LHCN-M2 (cell line): ENCODE measurements at regions not wholly inside any gene's neighbourhood (a gene's known extent, or its start where the extent isn't known, plus 50 kb on each side); places are given as distances from the start of the nearest gene placed in this dataset.
"Not testable (repeated sequence)": the region's sequence is repeated elsewhere in the genome, so short reads cannot be mapped to it uniquely, and the experiment has no call there.

Source experiments
- DNase-seq: peaks from one replicate; pipeline ENCODE4 v3.0.0-alpha.2; 2012; ENCODE audit warnings: low read depth

DNA sequence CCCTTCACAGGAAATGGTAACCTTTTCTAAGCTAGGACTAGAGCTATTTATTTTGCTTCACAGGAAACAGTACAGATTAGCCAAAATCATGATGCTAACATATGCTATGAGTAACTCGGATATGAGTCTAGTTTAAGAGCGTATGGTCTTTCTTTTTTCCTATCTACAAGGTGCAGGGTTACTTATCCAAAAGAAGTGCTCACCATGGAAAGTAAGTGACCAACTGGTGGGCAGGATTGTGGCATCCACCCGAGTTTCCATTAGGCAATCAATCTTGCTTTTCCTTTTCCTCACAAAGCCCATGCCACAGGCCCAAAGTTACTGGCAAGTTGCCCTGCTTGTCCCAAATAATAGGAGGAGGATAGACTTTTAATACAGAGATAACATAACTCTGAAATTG, 765.1 kb upstream of the POM121L12 start:
- peak; percentile 40 for DNase-seq

DNA sequence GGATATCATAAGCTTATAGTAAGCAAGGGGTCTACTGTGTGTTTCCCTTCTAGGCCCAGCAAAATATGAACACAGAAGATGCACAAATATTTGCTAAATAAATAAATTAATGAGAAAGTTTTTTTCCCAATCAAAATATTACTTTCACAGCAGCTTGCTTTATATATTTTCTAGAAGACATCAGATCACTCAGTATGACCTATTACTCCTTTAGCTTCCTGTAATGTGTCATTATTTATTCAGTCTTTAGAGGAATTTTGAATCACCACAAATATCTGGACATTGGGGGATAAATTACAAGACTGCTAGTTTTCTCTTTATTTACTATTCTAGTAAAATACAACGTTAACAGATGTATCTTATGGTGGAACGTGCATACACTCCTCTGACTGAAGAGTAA, 765.8 kb upstream of the POM121L12 start:
- peak; percentile 37 for DNase-seq

DNA sequence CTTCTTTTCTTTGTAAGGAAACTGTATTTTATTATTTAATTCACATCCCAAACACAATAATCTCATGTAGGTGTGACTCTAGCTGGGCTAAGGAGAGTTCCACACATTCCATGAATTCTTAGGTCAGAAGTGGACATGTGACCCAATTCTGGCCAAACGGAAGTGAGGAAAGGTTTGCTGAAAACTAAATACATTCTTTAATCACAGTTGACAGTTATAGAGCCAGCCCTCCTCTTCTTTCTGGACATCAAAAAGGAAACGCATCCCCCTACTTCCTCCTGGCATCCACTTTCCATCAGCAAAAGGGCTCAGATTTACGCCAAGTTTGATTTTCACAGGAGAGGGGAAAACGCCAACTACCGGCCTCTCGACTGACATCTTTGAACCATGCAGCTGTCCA, 774.4 kb upstream of the POM121L12 start:
- DNase-seq: peak; percentile 10

DNA sequence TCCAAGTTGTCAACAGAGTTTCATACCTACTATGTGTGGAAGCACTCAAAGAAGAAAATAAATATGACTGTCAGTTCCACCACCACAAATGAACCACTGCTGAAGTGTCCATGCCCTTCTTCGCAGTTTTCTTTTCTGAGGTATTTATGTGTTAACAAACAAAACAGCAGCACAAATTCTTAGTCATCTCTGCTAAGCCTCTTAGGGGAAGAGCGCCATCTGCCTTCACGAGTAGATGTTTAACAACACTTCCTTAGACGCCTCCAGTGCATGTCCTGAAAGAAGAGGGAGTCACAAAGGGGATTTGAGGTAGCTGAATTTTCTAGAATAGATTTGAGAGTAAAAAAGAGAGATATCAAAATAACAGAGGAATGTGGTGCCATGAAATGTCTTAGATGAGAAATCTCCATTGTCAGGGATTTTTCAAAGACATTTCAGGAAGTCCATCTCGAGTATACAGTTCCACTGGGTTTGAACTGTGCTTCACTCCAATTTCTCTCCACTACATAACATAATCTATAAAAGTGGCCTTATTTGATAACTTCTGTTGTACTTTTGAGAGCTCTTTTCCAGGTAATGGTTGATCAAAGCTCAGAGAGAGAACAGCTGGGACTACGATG, 775.3 kb upstream of the POM121L12 start:
- DNase-seq: peak; percentile 37

DNA sequence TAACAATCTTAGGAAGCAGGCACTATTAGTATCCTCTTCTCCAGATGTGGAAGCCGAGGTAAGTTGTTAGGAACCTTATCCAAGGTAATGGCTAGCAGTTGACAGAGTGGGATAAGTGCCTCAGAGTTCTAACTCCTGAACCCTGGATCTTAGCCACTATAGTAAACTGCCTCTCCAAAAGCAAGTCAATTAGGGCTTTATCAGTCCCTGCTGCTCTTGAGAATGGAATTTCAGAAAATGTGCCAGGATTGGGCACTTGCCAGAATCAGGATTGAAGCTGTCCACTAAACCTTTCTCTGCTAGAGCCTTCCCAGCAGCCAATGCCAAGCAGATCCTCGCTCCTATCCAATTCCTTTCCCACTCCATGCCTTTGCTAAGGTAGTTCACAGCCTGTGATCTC, 777.5 kb upstream of the POM121L12 start:
- no peak for DNase-seq

DNA sequence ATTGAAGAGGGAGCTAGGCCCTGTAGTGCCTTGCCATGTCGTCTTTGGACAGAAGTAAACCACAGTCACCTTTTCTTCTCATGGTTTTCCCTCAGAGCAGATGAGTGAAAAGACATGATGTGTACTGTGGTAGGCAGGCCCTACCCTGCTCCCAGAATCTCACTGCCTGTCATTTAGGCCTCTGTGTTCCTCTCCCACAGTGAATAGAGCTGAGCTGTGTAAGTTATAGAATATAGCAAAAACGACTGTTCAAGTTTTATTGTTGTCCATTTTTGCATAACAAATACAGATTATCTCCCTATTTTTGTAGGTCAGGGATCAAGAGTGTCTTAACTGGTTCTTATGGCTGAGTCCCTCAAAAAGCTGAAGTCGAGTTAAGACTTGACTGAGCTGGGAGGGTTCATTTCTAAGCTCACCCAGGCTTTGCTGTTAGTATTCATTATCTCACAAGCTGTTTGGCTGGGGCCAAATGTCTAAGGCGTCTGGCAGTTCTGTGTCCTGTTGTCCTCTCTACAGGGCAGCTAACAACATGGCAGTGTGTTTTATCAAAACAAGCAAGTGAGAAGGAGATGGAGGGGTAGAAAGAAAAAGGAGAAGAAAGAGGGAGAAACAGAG, 780.9 kb upstream of the POM121L12 start:
- no peak for DNase-seq

DNA sequence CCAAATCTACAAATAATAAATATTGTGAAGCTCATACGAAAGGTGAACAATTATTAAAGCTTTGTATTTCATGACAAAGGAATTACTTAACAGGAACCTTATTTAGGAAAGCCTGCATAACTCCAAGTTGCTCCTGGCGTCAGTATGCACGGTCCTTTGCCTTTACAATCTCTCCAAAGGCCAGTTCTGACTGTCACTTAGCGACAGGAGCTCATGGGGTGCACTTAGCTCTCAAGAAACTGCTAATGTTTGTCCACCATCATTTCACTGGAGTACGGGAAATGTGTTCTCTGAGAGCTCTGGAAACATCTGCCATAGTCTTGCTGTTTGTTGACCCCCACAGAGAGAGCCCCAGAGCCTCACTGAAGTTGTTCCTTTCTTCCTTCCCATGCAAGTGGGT, 781.5 kb upstream of the POM121L12 start:
- DNase-seq: no peak

DNA sequence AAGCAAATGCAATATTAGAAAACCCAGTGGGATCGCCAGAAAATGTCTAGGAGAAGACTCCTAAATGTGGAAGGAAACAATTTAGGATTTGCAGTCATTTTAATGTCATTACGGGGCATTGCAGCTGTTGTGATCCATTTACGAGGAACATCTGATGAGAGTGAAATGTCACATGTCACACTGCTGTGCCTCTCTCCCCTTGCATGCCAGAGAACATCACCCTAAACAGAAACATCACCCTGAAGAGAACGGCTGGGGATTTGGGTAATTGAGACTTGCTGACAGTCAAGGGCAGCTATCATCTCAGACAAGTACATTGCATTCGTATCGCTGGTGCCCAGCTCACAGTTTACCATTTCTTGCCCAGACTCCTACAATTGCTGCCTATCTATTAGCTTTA, 785.7 kb upstream of the POM121L12 start:
- peak; percentile 29 for DNase-seq

DNA sequence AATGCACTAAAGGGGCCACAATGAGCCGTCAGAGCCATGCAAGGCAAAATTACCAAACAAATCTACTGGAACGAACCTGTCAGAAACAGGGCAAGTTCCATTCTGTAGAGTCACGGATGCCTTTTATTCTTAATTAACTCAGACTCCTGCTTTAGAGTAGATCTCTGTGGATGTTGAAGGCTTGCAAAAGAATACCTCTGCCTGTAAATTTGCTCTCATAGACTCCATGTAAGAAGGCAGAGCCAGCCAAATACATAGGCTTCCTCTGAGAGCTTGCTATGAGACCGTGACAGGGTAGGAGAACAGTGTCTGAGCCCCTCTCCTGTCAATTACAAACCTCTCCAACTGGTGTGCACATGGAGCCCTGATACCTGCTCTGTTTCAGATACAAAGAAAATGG, 787.9 kb upstream of the POM121L12 start:
- DNase-seq: no peak

DNA sequence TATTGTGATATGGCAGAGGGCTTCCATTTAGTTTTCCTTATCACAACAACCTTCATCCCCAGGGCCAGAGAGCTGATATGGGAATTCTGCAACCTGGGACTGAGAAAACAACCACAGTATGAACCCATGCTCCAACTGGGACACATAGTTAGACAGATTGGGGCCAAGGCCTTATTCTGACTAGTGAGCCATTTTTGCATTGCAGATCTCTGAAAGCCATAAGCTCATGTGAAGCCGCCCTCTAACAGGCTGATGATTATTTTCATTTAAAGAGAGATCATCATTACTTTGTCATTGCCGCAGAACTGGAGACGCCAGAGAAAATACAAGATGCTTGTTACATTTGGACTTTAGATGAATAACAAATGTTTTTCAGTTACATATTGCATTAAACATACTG, 791.7 kb upstream of the POM121L12 start:
- DNase-seq: no peak

DNA sequence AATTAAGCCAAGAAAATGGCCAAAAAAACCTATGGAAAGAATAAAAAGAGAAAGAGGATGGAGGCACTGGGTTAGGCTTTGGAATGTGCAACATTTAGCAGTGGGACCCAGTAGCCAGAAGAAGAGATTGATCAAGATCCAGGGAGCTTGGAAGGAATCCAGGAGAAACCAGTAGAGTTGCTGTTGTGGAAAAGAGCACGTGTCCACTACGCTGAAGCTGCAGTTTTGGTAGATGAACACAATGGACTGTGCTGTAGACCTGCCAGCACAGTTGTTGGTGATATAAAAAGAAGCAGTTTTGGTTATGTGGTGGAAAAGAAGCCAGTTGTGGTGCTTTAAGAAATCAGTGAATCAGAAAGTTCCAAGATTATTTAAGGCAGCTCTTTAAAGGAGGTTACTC, 802.2 kb upstream of the POM121L12 start:
- no peak for DNase-seq

DNA sequence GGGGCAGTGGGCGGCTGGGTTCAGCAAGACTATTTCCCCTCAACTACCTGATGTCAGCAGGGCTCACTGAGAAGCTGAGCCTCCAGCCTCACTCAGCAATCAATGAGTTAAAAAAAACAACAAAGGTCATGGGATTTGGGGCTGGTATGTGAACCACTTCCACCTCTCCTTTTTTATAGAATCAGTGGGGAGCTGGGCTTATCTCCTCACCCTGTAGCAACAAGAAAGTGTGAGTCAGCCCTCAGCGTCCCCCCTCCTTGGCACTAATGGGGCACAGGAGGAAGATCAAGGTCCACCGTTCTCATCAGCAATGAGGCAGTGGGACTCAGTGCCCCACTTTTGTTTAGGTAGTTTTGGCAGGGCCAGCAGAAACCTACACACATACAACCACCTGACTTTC, 823.5 kb upstream of the POM121L12 start:
- DNase-seq: no peak

DNA sequence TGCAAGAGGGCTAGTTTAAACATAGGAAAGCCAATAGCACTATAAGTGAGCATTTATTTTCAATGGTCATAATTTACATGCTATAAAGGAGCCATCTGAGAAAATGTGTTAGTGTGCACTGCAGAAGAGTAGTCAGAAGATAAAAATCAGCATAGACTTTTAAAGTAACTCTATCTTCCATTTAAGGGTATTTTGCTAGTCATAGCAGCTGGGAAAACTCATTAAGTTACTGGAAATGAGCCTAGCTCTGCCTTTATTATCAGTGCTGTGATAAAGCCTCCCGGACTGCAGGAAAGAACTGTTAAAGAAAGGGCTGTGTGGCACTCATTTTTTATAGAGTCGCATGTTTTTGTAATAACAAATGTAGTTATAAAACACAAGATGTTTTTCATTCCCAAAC, 825.8 kb upstream of the POM121L12 start:
- no peak for DNase-seq

DNA sequence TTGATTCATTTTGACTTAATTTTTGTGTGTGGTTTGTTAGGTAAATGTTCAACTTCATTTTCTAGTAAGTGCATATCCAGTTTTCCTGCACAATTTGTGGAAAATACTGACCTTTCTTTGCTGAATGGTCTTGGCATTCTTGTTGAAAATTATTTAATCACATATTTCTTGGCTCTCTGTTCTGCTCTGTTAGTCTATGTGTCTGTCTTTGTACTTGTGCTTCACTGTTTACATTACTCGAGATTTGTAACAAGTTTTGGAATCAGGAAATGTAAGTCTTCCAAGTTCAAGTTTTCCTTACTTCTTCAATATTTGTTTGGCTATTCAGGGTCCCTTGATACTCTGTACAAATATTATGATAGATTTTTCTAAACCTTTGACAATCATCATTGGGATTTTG, 838.2 kb upstream of the POM121L12 start:
- no peak for DNase-seq

DNA sequence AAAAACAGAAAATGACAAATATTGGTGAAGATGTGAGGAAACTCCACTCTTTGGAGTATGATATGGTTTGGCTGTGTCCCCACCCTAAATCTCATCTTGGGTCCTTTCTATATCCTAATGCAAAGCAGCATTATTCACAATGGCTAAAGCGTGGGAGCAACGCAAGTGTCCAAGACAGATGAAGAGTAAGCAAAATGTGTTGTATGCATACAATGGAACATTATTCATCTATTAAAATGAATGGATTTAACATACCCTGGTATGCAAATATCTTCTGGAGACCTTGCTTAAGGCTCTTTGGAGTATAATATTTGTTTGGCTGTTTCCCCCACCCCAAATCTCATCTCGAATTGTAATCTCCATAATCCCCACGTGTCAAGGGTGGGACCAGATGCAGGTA, 839.8 kb upstream of the POM121L12 start:
- DNase-seq: no peak

DNA sequence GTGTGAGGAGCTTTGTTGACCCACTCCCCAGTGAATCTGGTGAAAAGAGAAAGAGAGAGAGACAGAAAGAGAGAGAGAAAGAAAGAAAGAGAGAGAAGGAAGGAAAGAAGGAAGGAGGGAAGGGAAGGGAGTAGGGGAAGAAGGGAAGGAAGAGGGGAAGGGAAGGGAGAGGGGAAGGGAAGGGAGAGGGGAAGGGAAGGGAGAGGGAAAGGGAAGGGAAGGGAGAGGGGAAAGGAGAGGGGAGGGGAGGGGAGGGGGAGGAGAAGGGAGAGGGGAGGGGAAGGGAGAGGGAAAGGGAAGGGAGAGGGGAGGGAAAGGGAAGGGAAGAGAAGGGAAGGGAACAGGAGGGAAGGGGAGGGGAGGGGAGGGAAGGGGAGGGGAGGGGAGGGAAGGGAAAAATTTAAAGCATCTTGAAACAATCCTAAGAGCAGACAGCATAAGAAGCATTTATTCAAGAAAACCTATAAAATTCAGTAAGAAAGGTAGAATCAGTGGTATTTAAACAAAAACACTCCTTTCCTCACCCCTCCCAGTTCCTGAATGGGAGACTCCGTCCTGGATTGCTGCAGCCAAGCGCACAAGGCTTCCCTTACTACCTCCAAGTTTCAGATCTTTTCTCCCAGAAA, 846.2 kb upstream of the POM121L12 start:
- no peak for DNase-seq

DNA sequence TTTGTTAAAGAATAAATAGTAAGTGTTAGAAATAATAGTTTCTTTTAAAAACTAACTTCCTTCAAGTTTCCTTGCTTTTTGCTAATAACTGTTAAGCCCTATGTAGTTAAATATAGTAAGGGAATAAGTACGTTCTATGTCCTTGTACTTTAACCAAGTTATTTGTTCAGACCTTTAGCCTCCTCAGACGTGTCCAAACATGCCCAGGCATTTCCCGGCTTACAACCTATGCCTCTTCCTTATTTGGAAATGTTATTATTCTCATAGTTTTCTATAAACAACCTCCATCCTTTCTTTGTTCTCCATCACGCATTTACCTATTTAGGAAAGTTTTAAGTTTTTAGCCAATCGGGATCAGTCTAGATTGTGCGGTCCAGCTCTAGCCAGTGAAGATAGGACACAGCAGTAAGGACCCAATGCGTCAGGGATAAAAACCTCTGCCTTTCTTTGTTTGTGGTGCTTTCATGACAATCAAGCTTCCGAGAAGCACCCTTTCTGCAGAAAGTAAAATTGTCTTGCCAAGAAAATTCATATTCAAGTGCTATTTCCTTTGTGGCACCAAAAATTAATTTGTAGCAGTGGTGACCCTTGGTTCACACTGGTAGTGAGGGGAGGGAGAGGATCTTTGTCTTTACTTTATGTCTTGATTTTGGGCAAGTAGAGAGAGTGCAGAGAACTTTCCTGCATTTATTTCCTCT, 851.3 kb upstream of the POM121L12 start:
- no peak for DNase-seq

DNA sequence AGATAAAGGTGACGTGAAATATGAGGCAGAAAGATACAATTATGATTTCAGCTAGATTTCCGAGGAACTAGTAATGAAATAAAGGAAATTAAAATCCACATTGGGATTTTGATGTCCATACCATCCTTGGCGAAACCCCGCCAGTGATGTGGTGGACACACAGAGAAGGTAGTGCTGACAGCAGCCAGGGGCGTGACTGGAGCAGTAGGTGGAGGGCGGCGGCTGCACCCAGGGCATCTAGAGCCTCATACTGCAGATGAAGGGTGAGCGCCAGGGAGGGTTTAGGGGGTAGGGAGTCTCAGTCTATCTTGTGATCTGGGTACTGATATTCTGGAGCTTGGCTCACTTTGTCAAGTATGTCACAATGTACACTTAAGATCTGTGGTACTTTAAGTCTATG, 855.5 kb upstream of the POM121L12 start:
- no peak for DNase-seq

DNA sequence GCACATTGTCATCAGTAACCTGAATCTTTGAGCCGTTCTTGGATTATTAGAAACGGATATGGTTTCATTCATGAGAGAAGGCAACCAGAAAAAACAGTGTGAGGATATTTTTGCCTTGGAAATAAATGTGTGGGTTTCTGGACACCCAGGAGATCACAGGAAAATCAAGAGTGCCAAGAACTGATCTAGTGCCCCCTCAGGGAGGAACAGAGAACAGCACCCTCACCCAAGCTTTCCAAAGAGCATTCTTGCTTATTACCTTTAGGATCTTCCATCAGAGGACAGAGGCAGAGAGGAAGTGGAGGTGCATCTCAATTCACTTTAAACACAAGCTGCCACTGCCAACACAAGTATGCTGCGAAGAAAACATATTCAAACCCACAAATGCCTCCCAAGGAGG, 851.5 kb upstream of the COBL start:
- DNase-seq: no peak

DNA sequence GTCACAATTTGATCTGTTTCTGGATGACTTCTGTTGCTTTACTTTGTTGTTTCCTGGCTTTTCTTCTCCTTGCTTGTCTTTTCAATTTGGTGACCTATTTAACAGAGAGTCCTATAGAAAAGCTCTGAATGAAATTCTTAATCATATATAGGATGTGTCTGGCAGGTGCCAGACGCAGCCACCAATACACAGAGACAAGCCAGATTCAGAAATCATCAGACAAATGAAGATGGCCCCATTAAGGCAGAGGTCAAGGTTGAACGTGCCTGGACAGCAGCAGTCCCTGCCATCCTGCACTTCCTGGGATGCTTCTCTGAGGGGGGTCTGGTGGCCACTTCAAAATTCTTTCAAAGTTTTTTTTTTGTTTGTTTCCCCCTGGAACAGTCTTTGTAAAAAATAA, 846.7 kb upstream of the COBL start:
- no peak for DNase-seq

DNA sequence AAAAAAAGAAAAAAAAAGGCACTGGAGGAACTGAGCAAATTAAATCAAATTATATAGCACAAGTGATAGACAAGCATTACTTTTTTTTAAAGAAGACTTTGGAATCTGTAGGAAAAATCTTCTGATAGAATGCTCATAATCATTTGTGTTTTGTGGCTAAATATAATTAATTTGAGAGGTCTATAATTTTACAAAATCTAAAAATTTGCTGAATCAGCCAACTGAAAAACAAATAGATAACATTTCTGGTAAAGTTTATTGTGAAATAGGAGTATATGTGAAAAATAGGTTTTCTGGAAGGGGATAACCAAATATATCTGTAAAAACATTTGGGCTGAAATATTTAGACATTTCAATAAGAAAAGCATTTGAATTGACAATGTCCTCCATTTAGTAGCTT, 844.9 kb upstream of the COBL start:
- DNase-seq: no peak

DNA sequence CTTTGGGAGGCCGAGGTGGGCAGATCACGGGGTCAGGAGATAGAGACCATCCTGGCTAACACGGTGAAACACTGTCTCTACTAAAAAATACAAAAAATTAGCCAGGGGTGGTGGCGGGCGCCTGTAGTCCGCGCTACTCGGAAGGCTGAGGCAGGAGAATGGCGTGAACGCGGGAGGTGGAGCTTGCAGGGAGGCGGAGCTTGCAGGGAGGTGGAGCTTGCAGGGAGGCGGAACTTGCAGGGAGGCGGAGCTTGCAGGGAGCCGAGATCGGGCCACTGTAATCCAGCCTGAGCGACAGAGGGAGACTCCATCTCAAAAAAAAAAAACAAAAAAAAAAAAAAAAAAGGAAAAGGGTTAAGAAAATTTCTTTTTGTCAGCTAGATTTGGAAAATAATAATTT, 842.8 kb upstream of the COBL start:
- DNase-seq: not testable (repeated sequence)

DNA sequence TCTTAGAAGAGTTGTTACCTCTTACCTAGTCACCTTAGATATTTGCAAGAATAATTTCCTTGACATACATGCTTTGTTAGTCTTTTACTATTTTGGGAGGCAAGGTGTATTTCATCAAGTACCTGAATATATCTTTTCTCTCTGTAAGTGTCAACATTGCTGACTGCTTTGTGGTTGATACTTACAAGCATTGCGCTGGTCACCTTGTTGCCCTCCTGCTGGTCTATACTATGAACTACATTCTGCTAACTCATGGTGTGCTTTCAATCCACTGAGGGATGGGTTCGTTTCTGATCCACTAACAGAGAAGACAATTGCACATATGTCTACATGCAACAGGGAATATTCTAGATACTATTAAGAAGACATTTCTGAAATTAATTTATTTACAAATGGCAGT, 837.8 kb upstream of the COBL start:
- DNase-seq: no peak
